GM12878 (cell line): ENCODE measurements at regions not wholly inside any gene's neighbourhood (a gene's known extent, or its start where the extent isn't known, plus 50 kb on each side); places are given as distances from the start of the nearest gene placed in this dataset.

Experiments used
- ATAC-seq: fragments of 200-7000 bp; cut with Tn5 transposase; 3 replicates; pipeline ENCODE4 v1.9.1; 2020; ENCODE audit warnings: mild to moderate bottlenecking, moderate library complexity
- BruUV-seq: library from RNA; stranded (reverse); fragments of 400-500 nt; replicated peaks from 2 replicates; lab custom pipeline; 2021; lab: Mats Ljungman, UMichigan
- CTCF ChIA-PET: fragments of 300-600 bp; sonication (Branson Sonifier 250); formaldehyde crosslinking; extraction: SDS; loops from one replicate; lab custom pipeline; 2021; ENCODE audit warnings: inconsistent platforms; lab: Yijun Ruan, JAX
- POLR2A ChIA-PET: fragments of 350-600 bp; formaldehyde crosslinking; extraction: SDS; loops from one replicate; lab custom pipeline; 2021; ENCODE audit warnings: inconsistent platforms; lab: Charles Lee
- RAD21 ChIA-PET: fragments of 300-600 bp; sonication (Branson Sonifier 250); formaldehyde crosslinking; loops from one replicate; lab custom pipeline; 2023; ENCODE audit warnings: antibody characterized with exemption; ENCODE audit not compliant: unreplicated experiment; lab: Charles Lee
- SMC1A ChIA-PET: fragments of 300-600 bp; sonication (Branson Sonifier 250); formaldehyde crosslinking; loops from one replicate; lab custom pipeline; 2023; ENCODE audit not compliant: unreplicated experiment, uncharacterized antibody; lab: Charles Lee
- DNase-seq: peaks from one replicate; pipeline ENCODE4 v3.0.0-alpha.2; 2011; ENCODE audit warnings: low read depth, low spot score
- FAIRE-seq: peaks from 3 replicates; lab custom pipeline; 2011; peaks lifted over from hg19 to GRCh38; lab: Jason Lieb, UNC
- H2AFZ ChIP-seq: 2 replicates; pipeline ENCODE4 v1.6.0; 2011; ENCODE audit warnings: low read depth, low read length, control low read depth; ENCODE audit not compliant: control insufficient read depth
- H3K27ac ChIP-seq: 2 replicates; pipeline ENCODE4 v1.5.1; 2011; ENCODE audit warnings: control low read depth; ENCODE audit not compliant: control insufficient read depth, insufficient read depth
- H3K27me3 ChIP-seq, 2 experiments: replicated peaks in 1 of 2; 2 replicates each; pipeline versions ENCODE4 v1.6.0 to v1.6.1; 2011; ENCODE audit warnings: low read length in 1 of 2; ENCODE audit not compliant: control insufficient read depth in 2 of 2, insufficient read depth in 2 of 2
- H3K36me3 ChIP-seq, 2 experiments: 2 replicates each; pipeline ENCODE4 v1.5.1; 2011; ENCODE audit warnings: low read length in 1 of 2; ENCODE audit not compliant: control insufficient read depth in 2 of 2, insufficient read depth in 2 of 2
- H3K4me1 ChIP-seq: 2 replicates; pipeline ENCODE4 v1.6.1; 2011; ENCODE audit warnings: mild to moderate bottlenecking, low read length, moderate library complexity, mixed read lengths; ENCODE audit not compliant: control insufficient read depth, insufficient read depth
- H3K4me2 ChIP-seq: 2 replicates; pipeline ENCODE4 v1.6.0; 2011; ENCODE audit warnings: control low read depth; ENCODE audit not compliant: control insufficient read depth, insufficient read depth
- H3K4me3 ChIP-seq: fragments of 200-600 bp; sonication (generic); 2 replicates; pipeline ENCODE4 v1.5.1; 2016
- H3K79me2 ChIP-seq: 2 replicates; pipeline ENCODE4 v1.6.0; 2011; ENCODE audit warnings: low read length; ENCODE audit not compliant: control insufficient read depth, insufficient read depth
- H3K9ac ChIP-seq: 2 replicates; pipeline ENCODE4 v1.8.0; 2011; ENCODE audit warnings: low read length, control low read depth, mixed read lengths; ENCODE audit not compliant: control insufficient read depth, insufficient read depth
- H3K9me3 ChIP-seq: replicated peaks from 3 replicates; pipeline ENCODE4 v1.5.1; 2011; ENCODE audit warnings: mild to moderate bottlenecking, low read length; ENCODE audit not compliant: control insufficient read depth, insufficient read depth
- H4K20me1 ChIP-seq: 2 replicates; pipeline ENCODE4 v1.6.0; 2011; ENCODE audit not compliant: control insufficient read depth, insufficient read depth
- EP300 ChIP-seq, 2 experiments: fragments of 150-350 bp in 1 of 2; IDR thresholded peaks; 2 replicates each; pipeline ENCODE4 v1.6.1; 2011 to 2012; ENCODE audit warnings: low read depth in 2 of 2, low read length in 2 of 2, borderline replicate concordance in 1 of 2, improper control_type of control experiment in 1 of 2, inconsistent platforms in 1 of 2; ENCODE audit not compliant: control insufficient read depth in 1 of 2
- FOXM1 ChIP-seq: IDR thresholded peaks from 2 replicates; pipeline ENCODE4 v1.6.1; 2012; ENCODE audit warnings: low read depth, mild to moderate bottlenecking, inconsistent platforms, low read length, moderate library complexity
- NFYB ChIP-seq: IDR thresholded peaks from 2 replicates; pipeline ENCODE4 v1.6.1; 2011; ENCODE audit warnings: low read depth, mild to moderate bottlenecking, low read length, improper control_type of control experiment, moderate library complexity; ENCODE audit not compliant: insufficient read depth
- PAX5 ChIP-seq: IDR thresholded peaks from 2 replicates; pipeline ENCODE4 v1.6.1; 2011; ENCODE audit warnings: low read depth, low read length, borderline replicate concordance
- RCOR1 ChIP-seq: conservative IDR thresholded peaks from 2 replicates; pipeline ENCODE4 v1.6.1; 2012; ENCODE audit warnings: low read depth, low read length, improper control_type of control experiment
- SMAD5 ChIP-seq: IDR thresholded peaks from 2 replicates; pipeline ENCODE4 v1.6.1; 2016; ENCODE audit warnings: antibody characterized with exemption, low read depth
- STAT1 ChIP-seq: fragments of 450-650 bp; conservative IDR thresholded peaks from 2 replicates; pipeline ENCODE4 v1.6.1; 2014; ENCODE audit warnings: antibody characterized with exemption, mild to moderate bottlenecking
- ZNF384 ChIP-seq: IDR thresholded peaks from 2 replicates; pipeline ENCODE4 v1.6.1; 2012; ENCODE audit warnings: low read depth, mild to moderate bottlenecking, low read length, improper control_type of control experiment, borderline replicate concordance
- ZNF622 ChIP-seq: fragments of 450-650 bp; IDR thresholded peaks from 2 replicates; pipeline ENCODE4 v1.6.1; 2017; ENCODE audit warnings: mild to moderate bottlenecking, inconsistent platforms
- WGBS: methylation state at CpG from one replicate; pipeline ENCODE4 v1.1.6; 2016; ENCODE audit warnings: low lambda C conversion rate; ENCODE audit not compliant: insufficient replicate concordance, insufficient coverage; ENCODE audit errors: missing lambda C conversion rate; 5-methylcytosine and 5-hydroxymethylcytosine counted together
- in situ Hi-C: fragments of 300-500 bp; cut with MboI; formaldehyde crosslinking; loops from 9 replicates; pipeline ENCODE4 v1.14.3; 2018; ENCODE audit warnings: mixed read lengths
- intact Hi-C: fragments of 100-400 bp; cut with micrococcal nuclease; formaldehyde crosslinking; loops from one replicate; pipeline ENCODE4 v1.14.2; 2022; ENCODE audit not compliant: unreplicated experiment
- TF ChIP-seq, protein P1 (sequence below): fragments of 150-350 bp; IDR thresholded peaks from 2 replicates; pipeline ENCODE4 v1.6.1; 2016; ENCODE audit warnings: low read depth, low read length
- TF ChIP-seq, protein P2 (sequence below): fragments of 450-650 bp; IDR thresholded peaks from 2 replicates; pipeline ENCODE4 v1.6.1; 2017; ENCODE audit warnings: antibody characterized with exemption, mild to moderate bottlenecking, moderate library complexity
- TF ChIP-seq, protein P3 (sequence below): IDR thresholded peaks from 2 replicates; pipeline ENCODE4 v1.6.1; 2012; ENCODE audit warnings: low read depth, low read length, improper control_type of control experiment

DNA sequence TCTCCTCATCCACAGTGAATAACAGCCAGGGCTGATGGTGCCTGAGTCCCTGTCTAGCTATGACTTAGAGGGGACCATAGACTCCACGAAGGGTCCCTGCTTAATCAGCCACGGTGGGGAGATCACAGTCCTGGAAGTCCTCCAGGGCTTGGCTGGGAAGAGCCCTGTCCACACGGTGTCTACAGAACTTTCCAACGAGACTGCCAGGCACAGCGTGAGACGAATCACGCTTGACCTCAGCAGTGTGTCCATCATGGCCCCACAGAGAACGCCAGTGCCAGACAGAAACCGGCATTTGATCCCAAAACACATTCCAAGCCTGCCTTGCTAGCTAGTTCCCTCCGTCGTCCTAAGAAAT lies 143.4 kb downstream of the CRYBB2 start (continued):
- TF ChIP-seq, protein P1, sequence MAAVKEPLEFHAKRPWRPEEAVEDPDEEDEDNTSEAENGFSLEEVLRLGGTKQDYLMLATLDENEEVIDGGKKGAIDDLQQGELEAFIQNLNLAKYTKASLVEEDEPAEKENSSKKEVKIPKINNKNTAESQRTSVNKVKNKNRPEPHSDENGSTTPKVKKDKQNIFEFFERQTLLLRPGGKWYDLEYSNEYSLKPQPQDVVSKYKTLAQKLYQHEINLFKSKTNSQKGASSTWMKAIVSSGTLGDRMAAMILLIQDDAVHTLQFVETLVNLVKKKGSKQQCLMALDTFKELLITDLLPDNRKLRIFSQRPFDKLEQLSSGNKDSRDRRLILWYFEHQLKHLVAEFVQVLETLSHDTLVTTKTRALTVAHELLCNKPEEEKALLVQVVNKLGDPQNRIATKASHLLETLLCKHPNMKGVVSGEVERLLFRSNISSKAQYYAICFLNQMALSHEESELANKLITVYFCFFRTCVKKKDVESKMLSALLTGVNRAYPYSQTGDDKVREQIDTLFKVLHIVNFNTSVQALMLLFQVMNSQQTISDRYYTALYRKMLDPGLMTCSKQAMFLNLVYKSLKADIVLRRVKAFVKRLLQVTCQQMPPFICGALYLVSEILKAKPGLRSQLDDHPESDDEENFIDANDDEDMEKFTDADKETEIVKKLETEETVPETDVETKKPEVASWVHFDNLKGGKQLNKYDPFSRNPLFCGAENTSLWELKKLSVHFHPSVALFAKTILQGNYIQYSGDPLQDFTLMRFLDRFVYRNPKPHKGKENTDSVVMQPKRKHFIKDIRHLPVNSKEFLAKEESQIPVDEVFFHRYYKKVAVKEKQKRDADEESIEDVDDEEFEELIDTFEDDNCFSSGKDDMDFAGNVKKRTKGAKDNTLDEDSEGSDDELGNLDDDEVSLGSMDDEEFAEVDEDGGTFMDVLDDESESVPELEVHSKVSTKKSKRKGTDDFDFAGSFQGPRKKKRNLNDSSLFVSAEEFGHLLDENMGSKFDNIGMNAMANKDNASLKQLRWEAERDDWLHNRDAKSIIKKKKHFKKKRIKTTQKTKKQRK: no peak
- TF ChIP-seq FOXM1 (no peak), ZNF622 (no peak), EP300 (IDR thresholded peaks at IDR 0.05; ENCODE audit: borderline replicate concordance in 1 of 2, control insufficient read depth in 1 of 2, low read depth in 2 of 2, low read length in 2 of 2) (no peak), ZNF384 (no peak)

DNA sequence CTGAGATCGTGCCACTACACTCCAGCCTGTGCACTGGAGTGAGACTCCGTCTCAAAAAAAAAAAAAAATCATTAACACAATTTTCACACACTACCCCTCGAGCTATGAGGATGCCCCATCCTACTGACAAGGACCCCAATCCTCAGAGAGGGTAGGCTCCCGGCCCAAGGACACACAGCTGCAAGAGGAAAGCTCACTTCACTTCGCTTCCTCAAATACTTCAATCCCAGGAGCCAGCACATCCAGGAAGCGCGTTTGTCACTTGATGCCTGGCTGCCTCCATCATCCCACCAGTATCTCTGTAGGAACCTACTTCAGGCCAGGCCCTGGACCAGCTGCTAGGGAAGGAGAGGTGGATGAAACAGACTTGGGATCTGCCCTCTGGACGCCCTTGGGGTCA lies 144.0 kb downstream of the CRYBB2 start:
- H2AFZ ChIP-seq: no peak overlapping the region
- ChIA-PET POLR2A (no interaction called here), RAD21 (interaction anchor here (0.6 to 1.3 kb wide), 6 partner anchors 37 to 408 kb away, joined by 3 read pairs; no protein-coding TSS in a partner anchor), SMC1A (interaction anchor here (0.8 to 1.3 kb wide), 5 partner anchors 14 to 181 kb away, joined by 3 to 6 read pairs (median 3); no protein-coding TSS in a partner anchor), CTCF (interaction anchor here (1.0 to 1.7 kb wide), 6 partner anchors 17 to 99 kb away, joined by 3 to 6 read pairs (median 4); no protein-coding TSS in a partner anchor)
- DNase-seq (no peak), FAIRE-seq (no peak), ATAC-seq (no peak)
- H3K4me2 ChIP-seq: no peak overlapping the region
- no peak overlapping the region for H3K27ac ChIP-seq
- intact Hi-C loops: loop anchor here (2.0 kb wide), 3 partner anchors 35 to 409 kb away; no protein-coding TSS in a partner anchor
- TF ChIP-seq PAX5: no peak
- no peak for TF ChIP-seq STAT1
- no peak for TF ChIP-seq RCOR1
- TF ChIP-seq NFYB: no peak
- TF ChIP-seq, protein P2, sequence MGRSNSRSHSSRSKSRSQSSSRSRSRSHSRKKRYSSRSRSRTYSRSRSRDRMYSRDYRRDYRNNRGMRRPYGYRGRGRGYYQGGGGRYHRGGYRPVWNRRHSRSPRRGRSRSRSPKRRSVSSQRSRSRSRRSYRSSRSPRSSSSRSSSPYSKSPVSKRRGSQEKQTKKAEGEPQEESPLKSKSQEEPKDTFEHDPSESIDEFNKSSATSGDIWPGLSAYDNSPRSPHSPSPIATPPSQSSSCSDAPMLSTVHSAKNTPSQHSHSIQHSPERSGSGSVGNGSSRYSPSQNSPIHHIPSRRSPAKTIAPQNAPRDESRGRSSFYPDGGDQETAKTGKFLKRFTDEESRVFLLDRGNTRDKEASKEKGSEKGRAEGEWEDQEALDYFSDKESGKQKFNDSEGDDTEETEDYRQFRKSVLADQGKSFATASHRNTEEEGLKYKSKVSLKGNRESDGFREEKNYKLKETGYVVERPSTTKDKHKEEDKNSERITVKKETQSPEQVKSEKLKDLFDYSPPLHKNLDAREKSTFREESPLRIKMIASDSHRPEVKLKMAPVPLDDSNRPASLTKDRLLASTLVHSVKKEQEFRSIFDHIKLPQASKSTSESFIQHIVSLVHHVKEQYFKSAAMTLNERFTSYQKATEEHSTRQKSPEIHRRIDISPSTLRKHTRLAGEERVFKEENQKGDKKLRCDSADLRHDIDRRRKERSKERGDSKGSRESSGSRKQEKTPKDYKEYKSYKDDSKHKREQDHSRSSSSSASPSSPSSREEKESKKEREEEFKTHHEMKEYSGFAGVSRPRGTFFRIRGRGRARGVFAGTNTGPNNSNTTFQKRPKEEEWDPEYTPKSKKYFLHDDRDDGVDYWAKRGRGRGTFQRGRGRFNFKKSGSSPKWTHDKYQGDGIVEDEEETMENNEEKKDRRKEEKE: no peak
- TF ChIP-seq, protein P3, sequence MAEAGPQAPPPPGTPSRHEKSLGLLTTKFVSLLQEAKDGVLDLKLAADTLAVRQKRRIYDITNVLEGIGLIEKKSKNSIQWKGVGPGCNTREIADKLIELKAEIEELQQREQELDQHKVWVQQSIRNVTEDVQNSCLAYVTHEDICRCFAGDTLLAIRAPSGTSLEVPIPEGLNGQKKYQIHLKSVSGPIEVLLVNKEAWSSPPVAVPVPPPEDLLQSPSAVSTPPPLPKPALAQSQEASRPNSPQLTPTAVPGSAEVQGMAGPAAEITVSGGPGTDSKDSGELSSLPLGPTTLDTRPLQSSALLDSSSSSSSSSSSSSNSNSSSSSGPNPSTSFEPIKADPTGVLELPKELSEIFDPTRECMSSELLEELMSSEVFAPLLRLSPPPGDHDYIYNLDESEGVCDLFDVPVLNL: no peak
- no peak for TF ChIP-seq SMAD5
- H3K79me2 ChIP-seq: no peaks in the 10 kb centered on the region
- no peak overlapping the region for H3K9ac ChIP-seq
- H3K4me3 ChIP-seq: no peak overlapping the region
- H4K20me1 ChIP-seq: peaks cover 3% of the 10 kb centered on the region; the same call in 1 of the 2 replicates
- H3K36me3 ChIP-seq: peaks cover 3 to 20% of the 10 kb centered on the region in 2 experiments; a peak in 3 of 4 replicates
- H3K4me1 ChIP-seq: peaks cover 5% of the 10 kb centered on the region; the same call in 1 of the 2 replicates
- no peaks in the 10 kb centered on the region for H3K9me3 ChIP-seq
- in situ Hi-C loops: loop anchor here (5.0 kb wide), 1 partner anchor 84 kb away; no protein-coding TSS in a partner anchor
- no peaks in the 10 kb centered on the region for H3K27me3 ChIP-seq
- WGBS: 90% methylated on average over 8 of the region's 8 CpGs
- BruUV-seq: no TSS peak
